HG03354 (cell line): ENCODE measurements at regions not wholly inside any gene's neighbourhood (a gene's known extent, or its start where the extent isn't known, plus 50 kb on each side); places are given as distances from the start of the nearest gene placed in this dataset.
A peak's percentile ranks its signal among the peaks of the same experiment; 100 is the strongest.

ENCODE experiments used
- ATAC-seq: cut with Tn5 transposase; IDR thresholded peaks from one replicate; pipeline ENCODE4 v1.9.1; 2021; ENCODE audit warnings: mild to moderate bottlenecking; ENCODE audit not compliant: unreplicated experiment, poor library complexity, severe bottlenecking

GRCh38 chr13:31050486-31051400, 111.0 kb downstream of the HSPH1 start:
- ATAC-seq, result no peak

- no peak for ATAC-seq
Observed at GRCh38 chr13:31049833-31050232, 111.9 kb downstream of the HSPH1 start.

GRCh38 chr13:31049083-31049482, 112.6 kb downstream of the HSPH1 start:
- ATAC-seq, result no peak

- no peak for ATAC-seq
Observed at GRCh38 chr13:31048521-31048920, 113.2 kb downstream of the HSPH1 start.

- no peak for ATAC-seq
Observed at GRCh38 chr13:31046711-31047279, 114.3 kb downstream of the TEX26 start.

GRCh38 chr13:31045286-31046081, 113.0 kb downstream of the TEX26 start:
- no peak for ATAC-seq

- peak; percentile 86 for ATAC-seq
Observed at GRCh38 chr13:31044364-31045285, 112.2 kb downstream of the TEX26 start.

GRCh38 chr13:31043957-31044356, 111.5 kb downstream of the TEX26 start:
- peak; percentile 6 for ATAC-seq

GRCh38 chr13:31042481-31043165, 110.2 kb downstream of the TEX26 start:
- no peak for ATAC-seq

GRCh38 chr13:31042049-31042448, 109.6 kb downstream of the TEX26 start:
- ATAC-seq, result no peak

- ATAC-seq, result peak; percentile 52
Observed at GRCh38 chr13:31038834-31039552, 106.5 kb downstream of the TEX26 start.

GRCh38 chr13:31037874-31038500, 105.5 kb downstream of the TEX26 start:
- no peak for ATAC-seq

GRCh38 chr13:31036731-31037695, 104.6 kb downstream of the TEX26 start:
- no peak for ATAC-seq

GRCh38 chr13:31035185-31035965, 102.9 kb downstream of the TEX26 start:
- ATAC-seq, result no peak

- no peak for ATAC-seq
Observed at GRCh38 chr13:31032528-31033113, 100.2 kb downstream of the TEX26 start.

- no peak for ATAC-seq
Observed at GRCh38 chr13:31031482-31031881, 99.0 kb downstream of the TEX26 start.
